Cardiac muscle cell (in vitro differentiated cells and primary cell): ENCODE measurements at regions not wholly inside any gene's neighbourhood (a gene's known extent, or its start where the extent isn't known, plus 50 kb on each side); places are given as distances from the start of the nearest gene placed in this dataset.

Source experiments
- DNase-seq, 2 donors: peaks; one replicate each; pipeline versions ENCODE4 v3.0.0 to v3.0.0-alpha.2; 2010 to 2017; ENCODE audit warnings: low read depth in 1 of 2, low spot score in 1 of 2
- H3K27ac ChIP-seq: fragments of 200-600 bp; sonication (generic); 2 replicates; pipeline ENCODE4 v1.5.1; 2016
- H3K27me3 ChIP-seq: fragments of 200-600 bp; sonication (generic); 2 replicates; pipeline ENCODE4 v1.6.0; 2016; ENCODE audit warnings: control low read depth
- H3K36me3 ChIP-seq: fragments of 200-600 bp; sonication (generic); 2 replicates; pipeline ENCODE4 v1.5.1; 2016; ENCODE audit warnings: control low read depth
- H3K4me1 ChIP-seq: fragments of 200-600 bp; sonication (generic); 2 replicates; pipeline ENCODE4 v1.8.1; 2017; ENCODE audit warnings: low read depth, mild to moderate bottlenecking, mixed run types
- H3K4me3 ChIP-seq: fragments of 200-600 bp; sonication (generic); 2 replicates; pipeline ENCODE4 v1.5.1; 2016; ENCODE audit warnings: mild to moderate bottlenecking
- H3K9me3 ChIP-seq: fragments of 200-600 bp; sonication (generic); 2 replicates; pipeline ENCODE4 v1.5.1; 2017; ENCODE audit warnings: low read depth, mild to moderate bottlenecking, control low read depth
- CTCF ChIP-seq: IDR thresholded peaks from 2 replicates; pipeline ENCODE4 v1.5.1; 2012; ENCODE audit warnings: low read depth, mild to moderate bottlenecking, low read length

GRCh38 chr6:63066055-63066704 lies 145.1 kb upstream of the FKBP1C start:
- no peaks in the 10 kb centered on the region for H3K9me3 ChIP-seq
- no peak for TF ChIP-seq CTCF

DNA sequence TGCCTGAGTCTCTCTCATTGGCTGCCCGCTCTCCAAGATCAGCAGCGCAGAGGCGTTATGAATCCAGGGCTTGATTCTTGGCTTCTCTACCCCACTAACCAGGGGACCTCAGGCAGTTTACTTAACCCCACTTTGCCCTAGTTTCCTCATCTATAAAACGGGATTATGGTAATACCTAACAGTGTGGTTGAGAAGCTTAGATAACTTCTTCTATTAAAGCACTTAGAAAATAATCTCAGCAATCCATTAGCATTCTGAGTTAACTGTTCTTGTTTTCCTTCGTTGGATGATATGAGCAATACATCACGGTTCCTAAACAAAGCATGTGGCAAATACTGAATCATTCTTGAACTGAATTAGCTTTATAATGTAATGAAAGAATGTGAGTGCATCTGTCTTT lies 116.3 kb upstream of the FKBP1C start:
- Histone ChIP-seq H3K27me3 (no peaks in the 10 kb centered on the region), H3K27ac (no peak overlapping the region), H3K4me3 (no peak overlapping the region), H3K4me1 (no peaks in the 10 kb centered on the region), H3K9me3 (no peaks in the 10 kb centered on the region), H3K36me3 (no peaks in the 10 kb centered on the region)
- no peak for DNase-seq
- TF ChIP-seq CTCF: no peak

More at GRCh38 chr6:63066055-63066704, 145.1 kb upstream of the FKBP1C start:
- no peaks in the 10 kb centered on the region for H3K27me3 ChIP-seq
- no peaks in the 10 kb centered on the region for H3K36me3 ChIP-seq
- DNase-seq: peak in 1 of 2 donors; percentile 5
- H3K27ac ChIP-seq: no peak overlapping the region
- H3K4me3 ChIP-seq: no peak overlapping the region
- H3K4me1 ChIP-seq: no peaks in the 10 kb centered on the region

DNA sequence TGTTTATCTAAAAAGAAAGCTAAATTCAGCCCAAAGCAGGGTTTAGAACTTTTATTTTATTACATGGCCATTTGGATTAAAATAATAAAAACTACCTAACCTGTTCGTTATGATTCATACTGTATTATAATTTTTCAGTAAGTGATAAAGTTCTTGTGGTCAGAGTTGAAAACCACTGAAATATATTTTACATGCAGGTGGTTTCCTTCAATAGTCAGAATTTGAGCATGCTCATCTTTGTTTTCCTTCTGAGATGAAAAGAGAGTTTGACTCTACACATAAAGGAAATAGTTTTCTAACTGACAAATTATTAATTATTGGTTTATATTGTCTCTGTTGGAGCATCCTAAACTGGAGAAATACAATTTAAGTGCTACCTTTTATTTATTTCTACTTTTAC lies 114.0 kb upstream of the FKBP1C start:
- Histone ChIP-seq H3K4me3 (no peak overlapping the region), H3K36me3 (no peaks in the 10 kb centered on the region), H3K4me1 (no peaks in the 10 kb centered on the region), H3K9me3 (no peaks in the 10 kb centered on the region), H3K27me3 (no peaks in the 10 kb centered on the region), H3K27ac (no peak overlapping the region)
- no peak for DNase-seq
- no peak for TF ChIP-seq CTCF

DNA sequence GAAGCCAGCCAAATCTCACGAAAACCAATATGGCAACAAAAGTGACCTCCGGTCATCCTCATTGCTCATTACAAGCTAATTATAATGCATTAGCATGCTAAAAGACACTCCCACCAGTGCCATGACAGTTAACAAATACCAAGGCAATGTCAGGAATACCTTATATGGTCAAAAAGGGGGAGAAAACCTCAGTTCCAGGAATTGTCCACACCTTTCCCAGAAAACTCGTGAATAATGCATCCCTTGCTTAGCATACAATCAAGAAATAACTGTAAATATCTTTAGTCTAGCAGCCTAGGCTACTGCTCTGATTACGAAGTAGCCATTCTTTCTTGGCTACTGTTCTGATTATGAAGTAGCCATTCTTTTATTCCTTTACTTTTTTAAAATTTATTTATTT lies 112.5 kb upstream of the FKBP1C start:
- H3K27me3 ChIP-seq: no peaks in the 10 kb centered on the region
- H3K36me3 ChIP-seq: no peaks in the 10 kb centered on the region
- H3K4me1 ChIP-seq: no peaks in the 10 kb centered on the region
- no peak for TF ChIP-seq CTCF
- H3K27ac ChIP-seq: no peak overlapping the region
- H3K9me3 ChIP-seq: no peaks in the 10 kb centered on the region
- no peak for DNase-seq
- no peak overlapping the region for H3K4me3 ChIP-seq

DNA sequence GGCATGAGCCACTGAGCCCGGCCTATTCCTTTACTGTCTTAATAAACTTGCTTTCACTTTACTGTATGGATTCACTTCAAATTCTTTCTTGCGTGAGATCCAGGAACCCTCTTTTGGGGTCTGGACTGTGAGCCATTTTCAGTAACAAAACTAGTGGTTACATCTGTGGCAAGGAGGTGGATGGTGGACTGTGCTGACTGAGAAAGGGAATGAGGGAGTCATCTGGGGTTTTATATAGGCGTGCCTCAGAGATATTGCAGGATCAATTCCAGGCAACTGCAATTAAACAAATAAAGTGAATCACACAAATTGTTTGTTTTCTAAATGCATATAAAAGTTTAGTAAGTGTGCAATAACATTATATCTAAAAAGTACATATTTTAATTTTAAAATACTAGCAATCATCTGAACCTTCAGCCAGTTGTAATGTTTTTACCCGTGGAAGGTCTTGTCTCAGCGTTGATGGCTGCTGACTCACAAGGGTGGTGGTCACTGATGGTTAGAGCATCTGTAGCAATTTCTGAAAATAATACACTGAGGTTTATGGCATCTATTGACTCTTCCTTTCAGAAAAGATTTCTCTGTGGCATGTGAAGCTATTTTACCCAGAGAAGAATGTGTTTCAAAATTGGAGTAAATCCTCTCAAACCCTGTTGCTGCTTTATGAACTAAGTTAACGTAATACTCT lies 111.4 kb upstream of the FKBP1C start:
- no peak for DNase-seq
- TF ChIP-seq CTCF: no peak
- Histone ChIP-seq H3K36me3 (no peaks in the 10 kb centered on the region), H3K9me3 (no peaks in the 10 kb centered on the region), H3K4me1 (no peaks in the 10 kb centered on the region), H3K27me3 (no peaks in the 10 kb centered on the region), H3K27ac (no peak overlapping the region), H3K4me3 (no peak overlapping the region)
